ENCODE measurements at regions not wholly inside any gene's neighbourhood (a gene's known extent, or its start where the extent isn't known, plus 50 kb on each side); places are given as distances from the start of the nearest gene placed in this dataset.

- no peak for TF ChIP-seq CTCF (IDR thresholded peaks at IDR 0.05; ENCODE audit: poor library complexity, severe bottlenecking)
- no peak for TF ChIP-seq EP300 (conservative IDR thresholded peaks at IDR 0.05; ENCODE audit: poor library complexity, severe bottlenecking)
These were observed 1260.3 kb downstream of the EPHA7 start for GRCh38 chr6:92159046-92159445.
